SK-N-SH treated with all-trans-retinoic acid at 6 μM for 48 hours (cell line): ENCODE measurements at regions not wholly inside any gene's neighbourhood (a gene's known extent, or its start where the extent isn't known, plus 50 kb on each side); places are given as distances from the start of the nearest gene placed in this dataset.

ENCODE experiments used
- ARNTL ChIP-seq: fragments of 450-650 bp; formaldehyde crosslinking; IDR thresholded peaks from 2 replicates; pipeline ENCODE4 v1.5.0; 2020; ENCODE audit warnings: low read depth, mild to moderate bottlenecking, moderate library complexity, borderline replicate concordance
- BACH2 ChIP-seq: fragments of 250-450 bp; sonication (Bioruptor Pico); IDR thresholded peaks from 2 replicates; pipeline ENCODE4 v1.9.0; 2021; ENCODE audit warnings: mild to moderate bottlenecking, borderline replicate concordance
- PPARA ChIP-seq: fragments of 250-450 bp; sonication (Bioruptor Pico); IDR thresholded peaks from 2 replicates; pipeline ENCODE4 v1.5.0; 2020; ENCODE audit warnings: mild to moderate bottlenecking, borderline replicate concordance
- RARB ChIP-seq: fragments of 250-450 bp; sonication (Bioruptor Pico); IDR thresholded peaks from 2 replicates; pipeline ENCODE4 v1.8.0; 2021; ENCODE audit warnings: mild to moderate bottlenecking, moderate library complexity
- SNAI2 ChIP-seq: fragments of 250-450 bp; sonication (Bioruptor Pico); IDR thresholded peaks from 2 replicates; pipeline ENCODE4 v1.5.0; 2020; ENCODE audit warnings: mild to moderate bottlenecking, moderate library complexity
- TCF4 ChIP-seq: fragments of 250-450 bp; sonication (Bioruptor Pico); IDR thresholded peaks from 2 replicates; pipeline ENCODE4 v1.8.0; 2021; ENCODE audit warnings: mild to moderate bottlenecking, moderate library complexity, borderline replicate concordance
- TOX ChIP-seq: fragments of 250-450 bp; sonication (Bioruptor Pico); IDR thresholded peaks from 2 replicates; pipeline ENCODE4 v1.8.0; 2021; ENCODE audit warnings: mild to moderate bottlenecking, moderate library complexity, borderline replicate concordance
- ZFP3 ChIP-seq: fragments of 250-450 bp; sonication (Bioruptor Pico); IDR thresholded peaks from 2 replicates; pipeline ENCODE4 v1.5.0; 2020; ENCODE audit warnings: mild to moderate bottlenecking, moderate library complexity
- ZFP30 ChIP-seq: fragments of 450-650 bp; formaldehyde crosslinking; IDR thresholded peaks from 2 replicates; pipeline ENCODE4 v1.5.0; 2022; ENCODE audit warnings: mild to moderate bottlenecking, moderate library complexity
- ZNF565 ChIP-seq: fragments of 450-650 bp; formaldehyde crosslinking; conservative IDR thresholded peaks from 2 replicates; pipeline ENCODE4 v1.5.0; 2020; ENCODE audit warnings: low read depth, mild to moderate bottlenecking, moderate library complexity
- TF ChIP-seq, protein P1 (sequence below): fragments of 250-450 bp; sonication (Bioruptor Pico); IDR thresholded peaks from 2 replicates; pipeline ENCODE4 v1.5.1; 2021; ENCODE audit warnings: mild to moderate bottlenecking, moderate library complexity
- TF ChIP-seq, protein P2 (sequence below): fragments of 250-450 bp; sonication (Bioruptor Pico); IDR thresholded peaks from 2 replicates; pipeline ENCODE4 v1.8.0; 2021; ENCODE audit warnings: low read depth, mild to moderate bottlenecking, moderate library complexity, borderline replicate concordance

GRCh38 chr15:62769604-62770003 is 272.9 kb upstream of the TPM1 start:
- TF ChIP-seq, protein P1, sequence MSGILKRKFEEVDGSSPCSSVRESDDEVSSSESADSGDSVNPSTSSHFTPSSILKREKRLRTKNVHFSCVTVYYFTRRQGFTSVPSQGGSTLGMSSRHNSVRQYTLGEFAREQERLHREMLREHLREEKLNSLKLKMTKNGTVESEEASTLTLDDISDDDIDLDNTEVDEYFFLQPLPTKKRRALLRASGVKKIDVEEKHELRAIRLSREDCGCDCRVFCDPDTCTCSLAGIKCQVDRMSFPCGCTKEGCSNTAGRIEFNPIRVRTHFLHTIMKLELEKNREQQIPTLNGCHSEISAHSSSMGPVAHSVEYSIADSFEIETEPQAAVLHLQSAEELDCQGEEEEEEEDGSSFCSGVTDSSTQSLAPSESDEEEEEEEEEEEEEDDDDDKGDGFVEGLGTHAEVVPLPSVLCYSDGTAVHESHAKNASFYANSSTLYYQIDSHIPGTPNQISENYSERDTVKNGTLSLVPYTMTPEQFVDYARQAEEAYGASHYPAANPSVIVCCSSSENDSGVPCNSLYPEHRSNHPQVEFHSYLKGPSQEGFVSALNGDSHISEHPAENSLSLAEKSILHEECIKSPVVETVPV (CRISPR knock-in tag) = no peak
- no peak for TF ChIP-seq ZFP3
- no peak for TF ChIP-seq ZNF565 (CRISPR knock-in tag)
- no peak for TF ChIP-seq ARNTL (CRISPR knock-in tag)
- TF ChIP-seq, protein P2, sequence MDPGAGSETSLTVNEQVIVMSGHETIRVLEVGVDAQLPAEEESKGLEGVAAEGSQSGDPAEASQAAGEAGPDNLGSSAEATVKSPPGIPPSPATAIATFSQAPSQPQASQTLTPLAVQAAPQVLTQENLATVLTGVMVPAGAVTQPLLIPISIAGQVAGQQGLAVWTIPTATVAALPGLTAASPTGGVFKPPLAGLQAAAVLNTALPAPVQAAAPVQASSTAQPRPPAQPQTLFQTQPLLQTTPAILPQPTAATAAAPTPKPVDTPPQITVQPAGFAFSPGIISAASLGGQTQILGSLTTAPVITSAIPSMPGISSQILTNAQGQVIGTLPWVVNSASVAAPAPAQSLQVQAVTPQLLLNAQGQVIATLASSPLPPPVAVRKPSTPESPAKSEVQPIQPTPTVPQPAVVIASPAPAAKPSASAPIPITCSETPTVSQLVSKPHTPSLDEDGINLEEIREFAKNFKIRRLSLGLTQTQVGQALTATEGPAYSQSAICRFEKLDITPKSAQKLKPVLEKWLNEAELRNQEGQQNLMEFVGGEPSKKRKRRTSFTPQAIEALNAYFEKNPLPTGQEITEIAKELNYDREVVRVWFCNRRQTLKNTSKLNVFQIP = no peak
- no peak for TF ChIP-seq BACH2 (CRISPR knock-in tag)
- TF ChIP-seq TCF4 (CRISPR knock-in tag) = no peak
- no peak for TF ChIP-seq RARB
- TF ChIP-seq PPARA = no peak
- no peak for TF ChIP-seq ZFP30
- no peak for TF ChIP-seq TOX (CRISPR knock-in tag)
- no peak for TF ChIP-seq SNAI2 (CRISPR knock-in tag)
